ENCODE measurements at regions not wholly inside any gene's neighbourhood (a gene's known extent, or its start where the extent isn't known, plus 50 kb on each side); places are given as distances from the start of the nearest gene placed in this dataset.

GRCh38 chr5:13201022-13201421 lies 743.5 kb downstream of the DNAH5 start:
- Histone ChIP-seq H2BK120ac (replicated peaks; ENCODE audit: low read depth, low read length) (no peak overlapping the region), H3K9me3 (ENCODE audit: insufficient read depth in 2 of 2, low read depth in 1 of 2, low read length in 1 of 2) (no peaks in the 10 kb centered on the region; a peak in 2 of 4 replicates), H3K27ac (ENCODE audit: low read depth, low read length) (no peak overlapping the region), H2BK15ac (ENCODE audit: low read length) (no peak overlapping the region), H4K5ac (ENCODE audit: insufficient read length, low read depth, low read length) (no peak overlapping the region), H3K4me1 (replicated peaks in 1 of 4; ENCODE audit: control insufficient read depth in 3 of 4, insufficient read depth in 4 of 4, low read length in 3 of 4) (no peaks in the 10 kb centered on the region), H3K18ac (ENCODE audit: extremely low read depth, low read length) (no peak overlapping the region), H3K14ac (ENCODE audit: insufficient read length) (no peak overlapping the region), H3K79me2 (ENCODE audit: control insufficient read depth in 1 of 2, insufficient read depth in 2 of 2, low read length in 2 of 2) (no peaks in the 10 kb centered on the region), H2BK5ac (ENCODE audit: low read depth, low read length) (no peak overlapping the region), H2BK12ac (ENCODE audit: low read depth, low read length) (no peak overlapping the region), H3K4ac (replicated peaks; ENCODE audit: insufficient read length, low read depth, low read length) (no peak overlapping the region), H4K8ac (ENCODE audit: extremely low read depth, insufficient read depth, low read length) (no peak overlapping the region), H3K36me3 (ENCODE audit: control insufficient read depth in 2 of 4, insufficient read depth in 4 of 4, low read length in 3 of 4) (no peaks in the 10 kb centered on the region), H3K23me2 (ENCODE audit: low read depth, low read length) (no peaks in the 10 kb centered on the region; the same call in 1 of the 2 replicates), H3K4me3 (ENCODE audit: extremely low read depth in 1 of 4, insufficient read depth in 2 of 4, low read depth in 3 of 4, low read length in 4 of 4) (no peak overlapping the region), H3K56ac (replicated peaks; ENCODE audit: insufficient read length, low read depth, low read length) (no peak overlapping the region), H4K91ac (replicated peaks; ENCODE audit: insufficient read length, low read length) (no peak overlapping the region), H2BK20ac (ENCODE audit: low read length) (no peak overlapping the region), H3K79me1 (ENCODE audit: low read depth, low read length) (no peaks in the 10 kb centered on the region), H3K23ac (ENCODE audit: insufficient read length) (no peak overlapping the region), H3K4me2 (ENCODE audit: insufficient read depth in 1 of 2, low read depth in 2 of 2, low read length in 2 of 2) (no peak overlapping the region), H3K9ac (replicated peaks in 1 of 4; ENCODE audit: extremely low read depth in 1 of 4, low read depth in 3 of 4, low read length in 3 of 4) (no peak overlapping the region), H2AK5ac (ENCODE audit: low read depth, low read length) (no peak overlapping the region), H4K20me1 (replicated peaks in 1 of 2; ENCODE audit: control insufficient read depth in 1 of 2, insufficient read depth in 2 of 2, low read length in 2 of 2) (no peaks in the 10 kb centered on the region), H3K27me3 (replicated peaks in 1 of 4; ENCODE audit: control insufficient read depth in 3 of 4, extremely low read depth in 1 of 4, insufficient read depth in 3 of 4, low read length in 3 of 4) (peaks cover 0 to 1% (median 0%) of the 10 kb centered on the region in 4 experiments; a peak in 1 of 7 replicates), H2AFZ (ENCODE audit: low read length) (no peak overlapping the region)
- DNase-seq (ENCODE audit: low read depth in 1 of 2, low spot score in 2 of 2) = no peak
- 89% methylated on average over 6 of the region's 6 CpGs; no CpG with 5 or more reads in 1 of the 2 experiments for WGBS, 2 experiments (ENCODE audit: extremely low coverage in 1 of 2, insufficient coverage in 1 of 2, insufficient read length in 1 of 2, insufficient replicate concordance in 2 of 2, low coverage in 1 of 2, low lambda C conversion rate in 2 of 2, missing lambda C conversion rate in 1 of 2)
- CTCF ChIA-PET (ENCODE audit: partially characterized antibody) = no interaction called here
- POLR2A ChIA-PET (ENCODE audit: partially characterized antibody) = no interaction called here
- no peak for FAIRE-seq
- no peak for TF ChIP-seq USF2 (IDR thresholded peaks at IDR 0.05; ENCODE audit: low read length)
- no peak for TF ChIP-seq SP4 (IDR thresholded peaks at IDR 0.05; ENCODE audit: low read length)
- TF ChIP-seq KDM4A (IDR thresholded peaks at IDR 0.05; ENCODE audit: low read depth, low read length, severe bottlenecking) = no peak
- no peak for TF ChIP-seq CHD1 (IDR thresholded peaks at IDR 0.05; ENCODE audit: low read depth, low read length)
- no peak for TF ChIP-seq CTBP2 (IDR thresholded peaks at IDR 0.05; ENCODE audit: borderline replicate concordance, insufficient read depth, insufficient read length, low read length)

All from H1 (cell line).